HUES48 (cell line): ENCODE measurements at regions not wholly inside any gene's neighbourhood (a gene's known extent, or its start where the extent isn't known, plus 50 kb on each side); places are given as distances from the start of the nearest gene placed in this dataset.

Experiments
- H3K27ac ChIP-seq: one replicate; pipeline ENCODE4 v1.7.0; 2013; ENCODE audit warnings: low read depth, low read length, inconsistent platforms
- H3K27me3 ChIP-seq: 2 replicates; pipeline ENCODE4 v1.6.1; 2013; ENCODE audit warnings: mild to moderate bottlenecking, low read length; ENCODE audit not compliant: control insufficient read depth, insufficient read depth
- H3K36me3 ChIP-seq: 2 replicates; pipeline ENCODE4 v1.6.1; 2013; ENCODE audit warnings: low read length; ENCODE audit not compliant: control insufficient read depth, insufficient read depth
- H3K4me1 ChIP-seq: 2 replicates; pipeline ENCODE4 v1.6.1; 2013; ENCODE audit warnings: mild to moderate bottlenecking, low read length; ENCODE audit not compliant: control insufficient read depth, insufficient read depth
- H3K4me3 ChIP-seq: 2 replicates; pipeline ENCODE4 v1.5.1; 2013; ENCODE audit warnings: mild to moderate bottlenecking, low read depth, low read length
- H3K9ac ChIP-seq: 2 replicates; pipeline ENCODE4 v1.6.1; 2013; ENCODE audit warnings: mild to moderate bottlenecking, low read depth, low read length, moderate library complexity
- H3K9me3 ChIP-seq: 2 replicates; pipeline ENCODE4 v1.6.1; 2013; ENCODE audit warnings: low read length; ENCODE audit not compliant: control insufficient read depth, insufficient read depth

DNA sequence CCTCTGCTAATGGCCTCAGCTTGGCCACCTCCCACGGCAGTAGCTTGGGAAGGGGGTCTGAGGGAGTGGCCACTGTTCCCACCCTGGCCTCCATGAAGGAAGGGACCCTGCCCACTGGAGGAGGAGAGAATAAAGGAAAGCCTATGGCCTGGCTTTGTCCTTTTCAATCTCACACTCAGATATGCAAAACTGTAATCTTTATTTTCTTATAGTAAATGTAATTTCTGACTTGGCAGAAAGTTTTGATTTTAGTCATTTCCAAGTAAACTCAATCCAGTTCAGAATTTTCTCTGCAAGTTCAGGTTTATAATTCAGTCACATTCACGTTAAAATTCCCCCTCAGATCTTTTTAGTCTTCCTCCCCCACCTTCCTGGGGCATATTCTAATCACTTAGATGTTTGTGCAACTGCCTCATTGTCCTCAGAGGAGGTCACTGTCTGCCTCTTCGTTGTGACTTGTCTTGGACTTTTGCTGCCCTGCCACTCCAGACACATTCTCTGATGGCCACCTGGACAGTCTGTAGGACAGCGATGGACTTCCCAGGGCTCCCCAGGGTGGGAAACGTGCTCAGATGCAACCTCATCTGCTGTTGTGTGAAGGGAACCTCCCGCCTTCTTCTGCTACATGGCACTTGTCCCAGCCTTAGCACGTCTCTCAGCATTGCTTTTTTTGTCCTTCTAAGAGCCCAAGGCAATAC lies 222.8 kb upstream of the TBL1XR1 start:
- H3K27me3 ChIP-seq: no peaks in the 10 kb centered on the region
- no peaks in the 10 kb centered on the region for H3K9me3 ChIP-seq
- H3K4me1 ChIP-seq: peaks cover 4% of the 10 kb centered on the region; the same call in 1 of the 2 replicates
- H3K9ac ChIP-seq: no peak overlapping the region
- H3K4me3 ChIP-seq: no peak overlapping the region
- no peak overlapping the region for H3K27ac ChIP-seq
- H3K36me3 ChIP-seq: no peaks in the 10 kb centered on the region

- Histone ChIP-seq H3K27me3 (no peaks in the 10 kb centered on the region), H3K36me3 (no peaks in the 10 kb centered on the region), H3K27ac (no peak overlapping the region), H3K9ac (no peak overlapping the region), H3K4me3 (no peak overlapping the region), H3K9me3 (no peaks in the 10 kb centered on the region), H3K4me1 (peaks cover 4% of the 10 kb centered on the region; the same call in 1 of the 2 replicates)
These were observed 223.6 kb upstream of the TBL1XR1 start for GRCh38 chr3:177420651-177421480.

DNA sequence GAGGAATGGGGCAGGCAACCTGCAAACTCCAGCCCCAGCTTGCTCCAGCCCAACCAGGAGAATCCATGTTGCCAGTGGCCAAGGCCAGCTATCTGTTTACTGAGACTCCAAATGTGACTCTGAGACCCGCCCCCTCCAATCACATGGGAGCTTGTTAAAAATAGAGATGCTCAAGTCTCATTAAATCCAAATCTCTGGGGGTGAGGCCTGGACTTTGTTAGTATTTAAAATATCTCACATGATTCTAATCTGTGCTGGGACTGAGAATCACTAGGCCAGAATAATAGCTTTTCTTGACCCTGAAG lies 224.2 kb upstream of the TBL1XR1 start:
- H3K27ac ChIP-seq: no peak overlapping the region
- H3K9me3 ChIP-seq: no peaks in the 10 kb centered on the region
- H3K4me3 ChIP-seq: no peak overlapping the region
- no peaks in the 10 kb centered on the region for H3K36me3 ChIP-seq
- peaks cover 4% of the 10 kb centered on the region; the same call in 1 of the 2 replicates for H3K4me1 ChIP-seq
- H3K27me3 ChIP-seq: no peaks in the 10 kb centered on the region
- H3K9ac ChIP-seq: no peak overlapping the region

DNA sequence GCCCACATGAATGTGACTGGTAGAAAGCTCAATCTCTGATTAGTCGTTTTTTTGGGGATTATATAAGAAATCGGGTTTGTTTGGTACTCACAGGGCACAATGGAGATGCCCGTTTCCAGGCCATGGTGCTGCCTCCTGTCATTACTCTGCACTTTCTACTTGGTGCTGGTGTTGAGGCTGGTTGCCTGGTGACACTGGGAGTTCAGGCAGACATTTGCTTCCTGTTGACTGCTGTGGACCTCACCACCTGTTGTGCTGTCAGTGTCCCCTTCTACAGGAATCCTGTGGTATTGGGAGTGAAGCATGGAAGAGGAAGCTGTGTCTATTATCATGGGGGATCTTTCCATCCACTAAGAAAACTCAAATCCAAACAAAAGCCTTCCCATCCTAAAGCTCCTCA lies 227.2 kb upstream of the TBL1XR1 start:
- Histone ChIP-seq H3K9me3 (no peaks in the 10 kb centered on the region), H3K36me3 (no peaks in the 10 kb centered on the region), H3K9ac (no peak overlapping the region), H3K4me3 (no peak overlapping the region), H3K27ac (no peak overlapping the region), H3K4me1 (peaks cover 11% of the 10 kb centered on the region), H3K27me3 (no peaks in the 10 kb centered on the region)

DNA sequence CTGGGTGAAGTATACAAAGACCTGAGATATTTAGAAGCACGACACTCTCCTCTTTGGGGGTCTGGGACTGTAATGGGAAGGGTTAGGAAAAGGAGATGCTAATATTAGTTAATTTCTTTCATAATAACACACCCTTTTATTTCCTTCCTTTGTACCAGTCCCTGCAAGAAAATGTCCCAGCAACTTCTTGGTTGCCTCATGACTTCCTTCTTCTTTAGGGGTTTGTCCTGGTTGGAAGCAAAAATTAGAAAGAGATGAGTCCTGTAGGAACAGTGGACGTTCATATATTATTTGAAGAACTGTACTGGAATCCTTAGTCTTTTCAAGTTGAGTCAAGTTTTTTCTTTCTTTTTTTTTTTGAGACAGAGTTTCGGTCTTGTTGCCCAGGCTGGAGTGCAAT lies 227.8 kb upstream of the TBL1XR1 start:
- no peaks in the 10 kb centered on the region for H3K27me3 ChIP-seq
- H3K36me3 ChIP-seq: no peaks in the 10 kb centered on the region
- no peaks in the 10 kb centered on the region for H3K9me3 ChIP-seq
- no peak overlapping the region for H3K27ac ChIP-seq
- no peak overlapping the region for H3K4me3 ChIP-seq
- H3K4me1 ChIP-seq: peaks cover 16% of the 10 kb centered on the region
- no peak overlapping the region for H3K9ac ChIP-seq

DNA sequence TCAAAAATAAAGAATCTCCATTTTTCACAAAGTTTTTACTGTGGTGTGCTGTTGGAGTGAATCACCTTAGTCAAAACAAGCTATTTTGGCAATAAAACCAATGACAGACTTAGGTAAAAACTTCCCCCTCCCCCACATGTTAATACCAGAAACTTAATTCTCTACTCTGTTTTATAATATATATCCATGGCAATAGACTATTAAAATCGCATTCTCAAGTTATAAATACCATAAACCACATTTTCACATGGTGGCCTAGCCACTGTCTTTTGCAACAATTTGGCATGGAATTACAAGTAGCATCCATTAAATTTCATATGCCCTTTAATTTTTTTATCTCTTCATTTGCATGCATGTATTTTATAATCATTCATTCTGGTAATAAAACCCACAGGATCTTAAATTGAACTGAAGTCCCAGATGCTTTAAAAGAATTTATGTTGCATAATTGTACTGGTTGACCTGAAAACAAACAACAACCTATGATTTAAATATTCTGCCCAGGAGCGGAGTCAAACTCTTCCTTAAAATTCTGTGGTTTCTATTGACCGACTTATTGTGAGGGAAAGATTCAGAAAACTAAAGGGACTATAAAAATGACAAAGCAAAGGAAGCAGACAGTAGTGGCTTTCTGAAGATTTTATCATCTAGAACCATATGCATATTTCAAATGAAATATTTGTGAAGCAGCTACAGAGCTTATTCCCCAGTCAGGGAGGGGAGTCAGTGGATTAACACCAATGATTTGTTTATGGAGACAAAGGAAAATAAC lies 229.0 kb upstream of the TBL1XR1 start:
- Histone ChIP-seq H3K36me3 (no peaks in the 10 kb centered on the region), H3K9ac (no peak overlapping the region), H3K4me3 (no peak overlapping the region), H3K4me1 (peaks cover 29% of the 10 kb centered on the region), H3K27ac (no peak overlapping the region), H3K9me3 (no peaks in the 10 kb centered on the region), H3K27me3 (no peaks in the 10 kb centered on the region)

GRCh38 chr3:177426878-177427495 lies 229.7 kb upstream of the TBL1XR1 start:
- Histone ChIP-seq H3K27me3 (no peaks in the 10 kb centered on the region), H3K4me3 (no peak overlapping the region), H3K9me3 (no peaks in the 10 kb centered on the region), H3K4me1 (peaks cover 36% of the 10 kb centered on the region), H3K9ac (no peak overlapping the region), H3K27ac (no peak overlapping the region), H3K36me3 (no peaks in the 10 kb centered on the region)

GRCh38 chr3:177427540-177427939 lies 230.3 kb upstream of the TBL1XR1 start:
- no peaks in the 10 kb centered on the region for H3K36me3 ChIP-seq
- no peaks in the 10 kb centered on the region for H3K27me3 ChIP-seq
- no peak overlapping the region for H3K9ac ChIP-seq
- no peaks in the 10 kb centered on the region for H3K9me3 ChIP-seq
- H3K27ac ChIP-seq: no peak overlapping the region
- no peak overlapping the region for H3K4me3 ChIP-seq
- peaks cover 40% of the 10 kb centered on the region for H3K4me1 ChIP-seq

DNA sequence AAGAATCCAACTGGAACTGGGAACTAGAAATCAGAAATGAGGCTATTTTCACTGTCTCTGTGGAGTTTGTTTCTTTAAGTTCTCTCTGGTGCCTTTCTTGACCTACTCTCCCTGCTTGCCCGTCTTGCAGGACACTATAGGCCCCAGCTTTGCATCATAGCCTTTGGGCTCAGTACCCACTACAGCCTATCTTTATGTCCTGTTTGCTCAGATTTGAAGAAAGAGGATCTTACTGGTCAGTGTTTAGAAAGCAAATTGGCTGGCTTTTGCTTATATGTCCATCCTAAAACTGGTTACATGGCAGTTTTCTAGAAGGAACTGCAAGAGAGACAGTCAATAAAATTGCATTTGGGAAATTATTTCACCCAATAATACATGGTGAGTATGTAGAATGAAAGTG lies 231.8 kb upstream of the TBL1XR1 start:
- Histone ChIP-seq H3K27me3 (no peaks in the 10 kb centered on the region), H3K36me3 (no peaks in the 10 kb centered on the region)

DNA sequence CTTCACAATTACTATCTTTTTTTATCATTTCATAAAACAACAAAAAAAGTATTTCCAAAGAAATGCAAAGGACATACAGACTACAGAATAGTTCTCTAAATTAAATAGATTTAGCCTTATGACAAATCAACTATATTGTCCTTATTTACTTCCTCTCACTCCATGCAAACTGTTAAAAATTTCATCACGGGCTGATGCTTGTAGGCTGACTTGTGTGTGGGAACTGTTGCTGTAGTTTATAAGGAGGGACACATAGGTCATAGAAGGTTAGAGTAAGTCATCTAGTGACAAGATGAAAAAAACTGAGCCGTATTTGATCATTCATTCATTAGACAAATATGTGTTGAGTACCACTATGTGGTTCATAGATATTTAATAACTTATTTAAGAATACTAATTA lies 232.5 kb upstream of the TBL1XR1 start:
- H3K4me1 ChIP-seq: peaks cover 37% of the 10 kb centered on the region
- no peak overlapping the region for H3K4me3 ChIP-seq
- no peaks in the 10 kb centered on the region for H3K27me3 ChIP-seq
- no peak overlapping the region for H3K9ac ChIP-seq
- no peaks in the 10 kb centered on the region for H3K36me3 ChIP-seq
- no peak overlapping the region for H3K27ac ChIP-seq
- H3K9me3 ChIP-seq: no peaks in the 10 kb centered on the region

More for the DNA sequence above, 231.8 kb upstream of the TBL1XR1 start:
- peaks cover 37% of the 10 kb centered on the region for H3K4me1 ChIP-seq
- H3K27ac ChIP-seq: no peak overlapping the region
- no peak overlapping the region for H3K9ac ChIP-seq
- H3K4me3 ChIP-seq: no peak overlapping the region
- H3K9me3 ChIP-seq: no peaks in the 10 kb centered on the region
